ENCODE measurements at regions not wholly inside any gene's neighbourhood (a gene's known extent, or its start where the extent isn't known, plus 50 kb on each side); places are given as distances from the start of the nearest gene placed in this dataset.
A peak's percentile ranks its signal among the peaks of the same experiment; 100 is the strongest.

- no peak overlapping the region for H2BK12ac ChIP-seq (ENCODE audit: low read length)
- no peaks in the 10 kb centered on the region for H3K36me3 ChIP-seq (ENCODE audit: control insufficient read depth in 1 of 2, insufficient read depth in 2 of 2, low read length in 2 of 2)
- H4K8ac ChIP-seq (ENCODE audit: low read depth, low read length): no peak overlapping the region
- H3K18ac ChIP-seq (ENCODE audit: low read length): no peak overlapping the region
- H3K79me2 ChIP-seq (ENCODE audit: control insufficient read depth, insufficient read depth, low read length, poor library complexity): no peaks in the 10 kb centered on the region
- H3K4ac ChIP-seq (ENCODE audit: low read depth, low read length): no peak overlapping the region
- no peak overlapping the region for H3K9ac ChIP-seq (ENCODE audit: low read length)
- no peak overlapping the region for H2AFZ ChIP-seq (ENCODE audit: insufficient read depth, low read length, poor library complexity)
- H4K91ac ChIP-seq (ENCODE audit: low read depth, low read length): no peak overlapping the region
- WGBS (ENCODE audit: extremely low coverage, insufficient coverage, insufficient read length): no CpG with 5 or more reads among the region's 1 CpG
- H3K14ac ChIP-seq (ENCODE audit: low read length): no peak overlapping the region
- no peaks in the 10 kb centered on the region for H3K79me1 ChIP-seq (ENCODE audit: low read length)
- H3K23ac ChIP-seq (ENCODE audit: low read length): no peak overlapping the region
- H3K4me2 ChIP-seq (ENCODE audit: low read length): no peak overlapping the region
- no peak for DNase-seq
- H3K4me1 ChIP-seq (ENCODE audit: control insufficient read depth in 1 of 2, insufficient read depth in 2 of 2, low read length in 2 of 2): no peaks in the 10 kb centered on the region
- no peaks in the 10 kb centered on the region for H3K9me3 ChIP-seq (ENCODE audit: insufficient read depth, low read depth, low read length)
- H2BK5ac ChIP-seq (ENCODE audit: low read depth, low read length, poor library complexity): no peak overlapping the region
- no peak overlapping the region for H2AK5ac ChIP-seq (ENCODE audit: low read length)
- no peaks in the 10 kb centered on the region for H3K27me3 ChIP-seq (ENCODE audit: insufficient read depth, low read length)
- H4K12ac ChIP-seq (ENCODE audit: low read depth, low read length): no peak overlapping the region
- H3K4me3 ChIP-seq (ENCODE audit: low read depth, low read length): no peak overlapping the region
- no peak overlapping the region for H3K27ac ChIP-seq (ENCODE audit: low read depth, low read length)
- H2BK120ac ChIP-seq (ENCODE audit: insufficient read depth, low read length, poor library complexity): no peak overlapping the region
Observed at GRCh38 chr13:88800505-88800904, 1129.3 kb downstream of the SLITRK5 start.

DNA sequence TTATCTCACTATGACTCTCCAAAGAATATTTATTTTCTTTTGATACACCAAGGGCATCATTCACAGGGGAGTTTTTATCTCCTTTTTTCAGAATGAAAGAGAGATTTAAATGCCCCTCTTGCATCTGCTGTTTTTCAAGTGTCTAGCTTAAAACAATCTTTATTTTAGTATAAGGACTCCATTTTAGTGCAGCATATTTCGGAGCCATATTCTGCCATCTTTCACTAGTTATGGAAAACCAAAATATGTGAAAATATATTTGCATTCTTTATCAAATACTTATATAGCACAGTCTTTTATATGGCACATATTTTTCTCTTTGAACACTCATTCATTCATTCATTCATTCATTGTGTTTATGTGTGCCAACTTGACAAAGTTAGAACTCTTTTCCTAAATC lies 1130.2 kb downstream of the SLITRK5 start:
- no peaks in the 10 kb centered on the region for H3K36me3 ChIP-seq (ENCODE audit: control insufficient read depth in 1 of 2, insufficient read depth in 2 of 2, low read length in 2 of 2)
- H3K18ac ChIP-seq (ENCODE audit: low read length): no peak overlapping the region
- no peak overlapping the region for H4K8ac ChIP-seq (ENCODE audit: low read depth, low read length)
- no peak overlapping the region for H3K27ac ChIP-seq (ENCODE audit: low read depth, low read length)
- no peak overlapping the region for H2AK5ac ChIP-seq (ENCODE audit: low read length)
- no CpG with 5 or more reads among the region's 1 CpG for WGBS (ENCODE audit: extremely low coverage, insufficient coverage, insufficient read length)
- no peaks in the 10 kb centered on the region for H3K4me1 ChIP-seq (ENCODE audit: control insufficient read depth in 1 of 2, insufficient read depth in 2 of 2, low read length in 2 of 2)
- no peak overlapping the region for H4K12ac ChIP-seq (ENCODE audit: low read depth, low read length)
- no peak overlapping the region for H3K4ac ChIP-seq (ENCODE audit: low read depth, low read length)
- no peak overlapping the region for H3K14ac ChIP-seq (ENCODE audit: low read length)
- H3K79me1 ChIP-seq (ENCODE audit: low read length): no peaks in the 10 kb centered on the region
- H3K23ac ChIP-seq (ENCODE audit: low read length): no peak overlapping the region
- no peak for DNase-seq
- H3K9me3 ChIP-seq (ENCODE audit: insufficient read depth, low read depth, low read length): no peaks in the 10 kb centered on the region
- no peak overlapping the region for H2BK12ac ChIP-seq (ENCODE audit: low read length)
- H2BK120ac ChIP-seq (ENCODE audit: insufficient read depth, low read length, poor library complexity): no peak overlapping the region
- H3K4me2 ChIP-seq (ENCODE audit: low read length): no peak overlapping the region
- H2BK5ac ChIP-seq (ENCODE audit: low read depth, low read length, poor library complexity): no peak overlapping the region
- H3K4me3 ChIP-seq (ENCODE audit: low read depth, low read length): no peak overlapping the region
- H3K9ac ChIP-seq (ENCODE audit: low read length): no peak overlapping the region
- no peaks in the 10 kb centered on the region for H3K79me2 ChIP-seq (ENCODE audit: control insufficient read depth, insufficient read depth, low read length, poor library complexity)
- H3K27me3 ChIP-seq (ENCODE audit: insufficient read depth, low read length): no peaks in the 10 kb centered on the region
- H4K91ac ChIP-seq (ENCODE audit: low read depth, low read length): no peak overlapping the region
- H2AFZ ChIP-seq (ENCODE audit: insufficient read depth, low read length, poor library complexity): no peak overlapping the region

GRCh38 chr13:88802886-88803285 lies 1131.7 kb downstream of the SLITRK5 start:
- H3K9me3 ChIP-seq (ENCODE audit: insufficient read depth, low read depth, low read length): no peaks in the 10 kb centered on the region
- H3K79me2 ChIP-seq (ENCODE audit: control insufficient read depth, insufficient read depth, low read length, poor library complexity): no peaks in the 10 kb centered on the region
- H3K4me2 ChIP-seq (ENCODE audit: low read length): no peak overlapping the region
- no peak overlapping the region for H2AK5ac ChIP-seq (ENCODE audit: low read length)
- no peak overlapping the region for H2BK5ac ChIP-seq (ENCODE audit: low read depth, low read length, poor library complexity)
- H3K9ac ChIP-seq (ENCODE audit: low read length): no peak overlapping the region
- H3K23ac ChIP-seq (ENCODE audit: low read length): no peak overlapping the region
- no peaks in the 10 kb centered on the region for H3K27me3 ChIP-seq (ENCODE audit: insufficient read depth, low read length)
- peak in 1 of 2 donors; percentile 10 for DNase-seq
- no peak overlapping the region for H3K4me3 ChIP-seq (ENCODE audit: low read depth, low read length)
- no peak overlapping the region for H4K91ac ChIP-seq (ENCODE audit: low read depth, low read length)
- H2BK120ac ChIP-seq (ENCODE audit: insufficient read depth, low read length, poor library complexity): no peak overlapping the region
- no peaks in the 10 kb centered on the region for H3K79me1 ChIP-seq (ENCODE audit: low read length)
- no peak overlapping the region for H4K8ac ChIP-seq (ENCODE audit: low read depth, low read length)
- H3K14ac ChIP-seq (ENCODE audit: low read length): no peak overlapping the region
- no peak overlapping the region for H2AFZ ChIP-seq (ENCODE audit: insufficient read depth, low read length, poor library complexity)
- H3K4me1 ChIP-seq (ENCODE audit: control insufficient read depth in 1 of 2, insufficient read depth in 2 of 2, low read length in 2 of 2): no peaks in the 10 kb centered on the region
- WGBS (ENCODE audit: extremely low coverage, insufficient coverage, insufficient read length): no CpG with 5 or more reads among the region's 2 CpGs
- no peak overlapping the region for H2BK12ac ChIP-seq (ENCODE audit: low read length)
- H3K4ac ChIP-seq (ENCODE audit: low read depth, low read length): no peak overlapping the region
- H3K18ac ChIP-seq (ENCODE audit: low read length): no peak overlapping the region
- H3K27ac ChIP-seq (ENCODE audit: low read depth, low read length): no peak overlapping the region
- no peak overlapping the region for H4K12ac ChIP-seq (ENCODE audit: low read depth, low read length)
- H3K36me3 ChIP-seq (ENCODE audit: control insufficient read depth in 1 of 2, insufficient read depth in 2 of 2, low read length in 2 of 2): no peaks in the 10 kb centered on the region

DNA sequence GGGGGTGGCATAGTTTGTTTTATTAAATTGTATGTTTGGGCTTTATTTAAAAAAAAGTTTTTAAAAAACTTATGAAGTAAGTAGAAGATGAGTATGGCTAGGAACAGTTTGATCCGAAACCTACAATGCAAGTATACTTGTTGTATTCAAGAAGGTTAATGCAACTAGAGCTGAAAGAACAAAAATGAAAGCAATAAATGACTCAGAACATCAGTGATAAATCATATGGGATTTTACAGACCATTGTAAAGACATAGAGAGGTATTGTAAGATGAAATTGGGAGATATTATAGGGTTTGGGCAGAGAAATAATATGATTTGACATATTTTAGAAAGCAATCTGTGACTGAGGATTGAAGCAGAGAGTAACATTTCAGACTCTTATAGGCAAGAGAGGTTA lies 1135.3 kb downstream of the SLITRK5 start:
- Histone ChIP-seq H3K14ac (ENCODE audit: low read length) (no peak overlapping the region), H3K79me2 (ENCODE audit: control insufficient read depth, insufficient read depth, low read length, poor library complexity) (no peaks in the 10 kb centered on the region), H2BK12ac (ENCODE audit: low read length) (no peak overlapping the region), H2BK120ac (ENCODE audit: insufficient read depth, low read length, poor library complexity) (no peak overlapping the region), H2AK5ac (ENCODE audit: low read length) (no peak overlapping the region), H3K9ac (ENCODE audit: low read length) (no peak overlapping the region), H3K23ac (ENCODE audit: low read length) (no peak overlapping the region), H3K4me2 (ENCODE audit: low read length) (no peak overlapping the region), H3K79me1 (ENCODE audit: low read length) (no peaks in the 10 kb centered on the region), H3K18ac (ENCODE audit: low read length) (no peak overlapping the region), H3K4me1 (ENCODE audit: control insufficient read depth in 1 of 2, insufficient read depth in 2 of 2, low read length in 2 of 2) (no peaks in the 10 kb centered on the region), H4K12ac (ENCODE audit: low read depth, low read length) (no peak overlapping the region), H3K4me3 (ENCODE audit: low read depth, low read length) (no peak overlapping the region), H3K4ac (ENCODE audit: low read depth, low read length) (no peak overlapping the region), H4K8ac (ENCODE audit: low read depth, low read length) (no peak overlapping the region), H3K27ac (ENCODE audit: low read depth, low read length) (no peak overlapping the region), H2BK5ac (ENCODE audit: low read depth, low read length, poor library complexity) (no peak overlapping the region), H3K9me3 (ENCODE audit: insufficient read depth, low read depth, low read length) (no peaks in the 10 kb centered on the region), H4K91ac (ENCODE audit: low read depth, low read length) (no peak overlapping the region), H3K27me3 (ENCODE audit: insufficient read depth, low read length) (no peaks in the 10 kb centered on the region), H3K36me3 (ENCODE audit: control insufficient read depth in 1 of 2, insufficient read depth in 2 of 2, low read length in 2 of 2) (no peaks in the 10 kb centered on the region), H2AFZ (ENCODE audit: insufficient read depth, low read length, poor library complexity) (no peak overlapping the region)
- DNase-seq: no peak
- no CpG with 5 or more reads among the region's 1 CpG for WGBS (ENCODE audit: extremely low coverage, insufficient coverage, insufficient read length)

Measured in trophoblast cell (in vitro differentiated cells and primary cell).